Retinal pigment epithelial cell (primary cell): ENCODE measurements at regions not wholly inside any gene's neighbourhood (a gene's known extent, or its start where the extent isn't known, plus 50 kb on each side); places are given as distances from the start of the nearest gene placed in this dataset.

Experiments used
- DNase-seq: peaks from one replicate; pipeline ENCODE4 v3.0.0-alpha.2; 2010; ENCODE audit warnings: low read depth
- H3K4me3 ChIP-seq: 2 replicates; pipeline ENCODE4 v1.5.1; 2011; ENCODE audit warnings: mild to moderate bottlenecking, low read length, control low read depth, moderate library complexity
- CTCF ChIP-seq: conservative IDR thresholded peaks from 2 replicates; pipeline ENCODE4 v1.5.1; 2011; ENCODE audit warnings: low read depth, low read length, control low read depth, inconsistent platforms

- no peak for DNase-seq
- H3K4me3 ChIP-seq, result no peak overlapping the region
- TF ChIP-seq CTCF, result no peak
Measured at GRCh38 chr6:155687645-155688044, 232.0 kb upstream of the NOX3 start.

GRCh38 chr6:155684416-155685196 is 229.0 kb upstream of the NOX3 start:
- no peak for TF ChIP-seq CTCF
- H3K4me3 ChIP-seq, result no peak overlapping the region
- DNase-seq, result no peak

GRCh38 chr6:155678361-155678760 is 222.7 kb upstream of the NOX3 start:
- no peak for TF ChIP-seq CTCF
- DNase-seq, result no peak
- H3K4me3 ChIP-seq, result no peak overlapping the region

GRCh38 chr6:155676346-155676745 is 220.7 kb upstream of the NOX3 start:
- DNase-seq, result no peak
- TF ChIP-seq CTCF, result no peak
- H3K4me3 ChIP-seq, result no peak overlapping the region

GRCh38 chr6:155670655-155671054 is 215.0 kb upstream of the NOX3 start:
- no peak overlapping the region for H3K4me3 ChIP-seq
- no peak for DNase-seq
- no peak for TF ChIP-seq CTCF

- no peak for DNase-seq
- no peak overlapping the region for H3K4me3 ChIP-seq
- no peak for TF ChIP-seq CTCF
Measured at GRCh38 chr6:155660251-155660977, 204.8 kb upstream of the NOX3 start.

GRCh38 chr6:155656024-155656423 is 200.4 kb upstream of the NOX3 start:
- TF ChIP-seq CTCF, result no peak
- no peak overlapping the region for H3K4me3 ChIP-seq
- DNase-seq, result no peak
